ENCODE measurements at regions not wholly inside any gene's neighbourhood (a gene's known extent, or its start where the extent isn't known, plus 50 kb on each side); places are given as distances from the start of the nearest gene placed in this dataset.
A peak's percentile ranks its signal among the peaks of the same experiment; 100 is the strongest.
"Not testable (repeated sequence)": the region's sequence is repeated elsewhere in the genome, so short reads cannot be mapped to it uniquely, and the experiment has no call there.

GRCh38 chr13:98075048-98075447 lies 67.8 kb upstream of the FARP1 start:
- FAIRE-seq (no peak), DNase-seq (ENCODE audit: insufficient read length, low spot score) (no peak)

GRCh38 chr13:98076309-98076708 lies 66.6 kb upstream of the FARP1 start:
- FAIRE-seq; DNase-seq (ENCODE audit: insufficient read length, low spot score): not testable (repeated sequence)

DNA sequence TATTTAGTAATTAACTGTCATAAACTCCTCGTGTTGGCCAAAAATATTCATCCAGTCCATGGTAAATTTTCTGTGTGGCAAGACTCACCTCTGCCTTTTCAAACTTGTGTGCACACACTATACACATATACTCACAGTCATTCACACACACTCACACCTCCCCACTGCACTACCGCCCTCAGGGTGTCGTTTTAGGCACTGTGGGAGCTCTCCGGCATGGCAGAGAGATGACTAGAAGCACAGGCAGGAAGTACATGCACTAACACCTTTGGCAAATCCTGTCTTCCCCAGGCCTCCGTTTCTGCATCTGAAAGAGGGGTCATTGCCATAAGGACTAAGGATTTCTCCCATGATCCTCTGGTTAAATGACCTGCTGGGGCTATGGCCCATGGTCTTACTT lies 62.6 kb upstream of the FARP1 start:
- FAIRE-seq, result no peak
- DNase-seq (ENCODE audit: insufficient read length, low spot score), result no peak

- DNase-seq (ENCODE audit: insufficient read length, low spot score), result peak; percentile 38
- FAIRE-seq, result no peak
Measured at GRCh38 chr13:98083507-98083906, 59.4 kb upstream of the FARP1 start.

DNA sequence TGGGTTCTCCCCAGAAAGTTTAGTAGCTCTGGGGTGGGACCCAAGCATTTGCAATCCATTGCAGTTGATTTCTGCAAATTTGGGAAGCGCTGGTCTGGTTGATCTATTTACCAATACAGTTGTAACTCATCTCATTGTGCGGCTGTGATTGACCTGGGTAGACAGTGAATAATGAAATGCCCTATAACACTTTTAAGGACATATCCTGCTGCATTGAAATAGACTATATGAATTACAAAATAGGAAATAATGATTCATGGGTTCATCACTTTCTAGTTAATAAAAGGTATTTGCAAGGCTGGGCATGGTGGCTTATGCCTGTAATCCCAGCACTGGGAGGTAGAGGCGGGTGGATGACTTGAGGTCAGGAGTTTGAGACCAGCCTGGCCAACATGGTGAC lies 59.0 kb upstream of the FARP1 start:
- FAIRE-seq, result no peak
- DNase-seq (ENCODE audit: insufficient read length, low spot score), result no peak

DNA sequence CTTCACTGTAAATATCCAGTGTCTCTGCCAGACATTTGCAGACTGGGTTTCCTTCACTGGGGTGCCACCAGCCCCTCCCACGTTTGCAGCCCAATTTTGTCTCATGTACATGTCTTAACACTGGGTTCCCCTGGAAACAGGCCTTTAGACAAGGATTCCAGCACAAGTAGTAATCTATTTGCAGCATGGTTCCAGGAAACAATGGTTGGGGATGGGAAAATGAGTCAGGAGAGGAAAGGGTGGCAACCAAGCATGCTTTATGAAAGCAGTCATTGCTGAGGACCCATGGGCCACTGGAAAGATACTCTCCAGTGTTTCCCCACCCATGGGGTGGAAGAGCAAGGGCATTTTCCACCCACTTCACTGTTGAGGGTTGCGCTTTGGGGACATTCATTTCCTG lies 53.6 kb upstream of the FARP1 start:
- no peak for FAIRE-seq
- DNase-seq (ENCODE audit: insufficient read length, low spot score), result no peak

DNA sequence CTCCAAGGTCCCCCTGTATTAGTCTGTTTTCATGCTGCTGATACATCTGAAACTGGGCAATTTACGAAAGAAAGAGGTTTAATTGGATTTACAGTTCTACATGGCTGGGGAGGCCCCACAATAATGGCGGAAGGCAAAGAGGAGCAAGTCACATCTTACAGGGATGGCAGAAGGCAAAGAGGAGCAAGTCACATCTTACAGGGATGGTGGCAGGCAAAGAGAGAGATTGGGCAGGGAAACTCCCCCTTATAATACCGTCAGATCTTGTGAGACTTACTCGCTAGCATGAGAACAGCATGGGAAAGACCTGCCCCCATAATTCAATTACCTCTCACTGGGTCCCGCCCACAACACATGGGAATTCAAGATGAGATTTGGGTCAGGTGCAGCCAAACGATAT lies 50.0 kb upstream of the FARP1 start:
- no peak for FAIRE-seq
- DNase-seq (ENCODE audit: insufficient read length, low spot score), result no peak

Measured in HTR-8/SVneo (cell line).